ENCODE measurements at regions not wholly inside any gene's neighbourhood (a gene's known extent, or its start where the extent isn't known, plus 50 kb on each side); places are given as distances from the start of the nearest gene placed in this dataset.

GRCh38 chr3:191707817-191708216, 246.9 kb downstream of the PYDC2 start:
- TF ChIP-seq POLR2AphosphoS5 (IDR thresholded peaks at IDR 0.05), result no peak
- TF ChIP-seq, protein P1, sequence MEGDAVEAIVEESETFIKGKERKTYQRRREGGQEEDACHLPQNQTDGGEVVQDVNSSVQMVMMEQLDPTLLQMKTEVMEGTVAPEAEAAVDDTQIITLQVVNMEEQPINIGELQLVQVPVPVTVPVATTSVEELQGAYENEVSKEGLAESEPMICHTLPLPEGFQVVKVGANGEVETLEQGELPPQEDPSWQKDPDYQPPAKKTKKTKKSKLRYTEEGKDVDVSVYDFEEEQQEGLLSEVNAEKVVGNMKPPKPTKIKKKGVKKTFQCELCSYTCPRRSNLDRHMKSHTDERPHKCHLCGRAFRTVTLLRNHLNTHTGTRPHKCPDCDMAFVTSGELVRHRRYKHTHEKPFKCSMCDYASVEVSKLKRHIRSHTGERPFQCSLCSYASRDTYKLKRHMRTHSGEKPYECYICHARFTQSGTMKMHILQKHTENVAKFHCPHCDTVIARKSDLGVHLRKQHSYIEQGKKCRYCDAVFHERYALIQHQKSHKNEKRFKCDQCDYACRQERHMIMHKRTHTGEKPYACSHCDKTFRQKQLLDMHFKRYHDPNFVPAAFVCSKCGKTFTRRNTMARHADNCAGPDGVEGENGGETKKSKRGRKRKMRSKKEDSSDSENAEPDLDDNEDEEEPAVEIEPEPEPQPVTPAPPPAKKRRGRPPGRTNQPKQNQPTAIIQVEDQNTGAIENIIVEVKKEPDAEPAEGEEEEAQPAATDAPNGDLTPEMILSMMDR (IDR thresholded peaks at IDR 0.05), result no peak
- no peak for TF ChIP-seq EP300 (IDR thresholded peaks at IDR 0.05; ENCODE audit: low read depth)

Data from transverse colon (tissue), 4 donors.